ENCODE measurements at regions not wholly inside any gene's neighbourhood (a gene's known extent, or its start where the extent isn't known, plus 50 kb on each side); places are given as distances from the start of the nearest gene placed in this dataset.

GRCh38 chr4:132203618-132204017, 945.5 kb upstream of the PCDH10 start:
- TF ChIP-seq CTCF (IDR thresholded peaks at IDR 0.05) = no peak
- no peak for TF ChIP-seq POLR2A (IDR thresholded peaks at IDR 0.05)

Data from right lobe of liver (tissue), 4 donors.